Activated T-cell treated with anti-CD3 and anti-CD28 coated beads, Interleukin-2, amount 50 U/mL, for 1 hour (primary cell): ENCODE measurements at regions not wholly inside any gene's neighbourhood (a gene's known extent, or its start where the extent isn't known, plus 50 kb on each side); places are given as distances from the start of the nearest gene placed in this dataset.

Experiments used
- DNase-seq: peaks from one replicate; pipeline ENCODE4 v3.0.0-alpha.2; 2020

DNA sequence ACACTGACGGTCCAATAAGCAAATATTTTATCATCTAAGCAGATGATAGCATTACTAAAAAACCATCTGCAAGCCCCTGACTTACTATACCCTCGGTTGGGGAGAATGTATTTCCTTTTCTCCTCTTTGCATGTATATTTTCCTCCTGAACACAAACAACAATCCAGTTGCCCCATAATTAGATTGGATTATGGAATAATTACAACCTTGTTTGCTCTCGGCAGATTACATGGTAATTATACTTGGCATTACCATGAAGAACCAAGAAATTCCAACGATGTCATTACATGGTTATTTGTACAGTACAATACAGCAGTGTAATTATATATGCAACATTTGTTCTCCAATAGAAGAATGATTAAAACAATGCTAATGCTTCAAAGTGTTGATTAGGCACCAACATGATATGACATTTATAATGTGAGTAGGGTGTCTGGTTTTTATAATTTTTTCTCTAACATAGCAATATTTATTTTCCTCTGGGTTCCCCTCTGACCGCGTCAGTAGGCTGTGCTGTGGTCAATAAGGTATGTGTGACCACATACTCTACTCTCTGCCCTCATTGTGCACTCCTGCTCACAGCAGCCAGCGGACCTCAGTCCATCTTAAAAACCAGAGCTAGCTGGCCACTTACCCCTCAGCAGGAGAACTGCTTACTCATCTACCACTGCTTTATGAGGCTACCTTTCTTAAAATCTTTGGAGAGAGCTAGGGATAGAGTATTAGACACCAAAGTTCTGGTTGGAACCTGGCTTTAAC, 176.1 kb downstream of the INSIG2 start:
- no peak for DNase-seq

- no peak for DNase-seq
These were observed 169.4 kb downstream of the INSIG2 start for GRCh38 chr2:118257696-118258095.

DNA sequence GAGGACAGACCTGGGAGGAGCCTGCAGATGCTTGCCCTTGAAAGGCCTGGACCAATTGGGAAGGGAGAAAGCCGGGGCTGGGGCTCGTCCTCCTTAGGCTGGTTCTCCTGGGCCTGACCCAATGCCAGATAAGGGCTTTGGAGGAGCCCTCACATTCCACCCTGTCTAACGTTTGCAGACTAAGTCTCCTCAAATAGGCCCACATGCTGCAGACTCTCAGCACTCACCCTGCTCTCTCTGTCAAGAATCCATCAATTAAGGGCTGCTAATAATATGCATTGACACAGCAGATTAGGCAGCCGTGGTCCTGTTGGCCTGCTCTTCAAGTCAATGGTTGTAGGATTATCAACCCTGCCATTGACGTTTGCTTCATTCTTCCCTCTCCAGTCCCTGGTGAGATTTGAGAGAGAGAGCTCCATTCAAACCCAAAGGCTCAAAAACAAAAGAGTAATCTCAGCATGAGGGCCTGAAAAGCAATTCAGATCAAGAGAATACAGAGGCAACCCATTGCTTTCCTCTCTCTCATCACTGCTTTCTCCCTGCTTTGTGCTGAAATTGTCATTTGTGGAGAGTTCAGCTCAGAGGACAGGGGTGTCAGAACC, 167.6 kb downstream of the INSIG2 start:
- DNase-seq, result no peak

- DNase-seq, result no peak
These were observed 167.0 kb downstream of the INSIG2 start for GRCh38 chr2:118255301-118255700.

- DNase-seq, result no peak
These were observed 165.8 kb downstream of the INSIG2 start for GRCh38 chr2:118254116-118254515.

- DNase-seq, result no peak
These were observed 163.2 kb downstream of the INSIG2 start for GRCh38 chr2:118251427-118251826.

DNA sequence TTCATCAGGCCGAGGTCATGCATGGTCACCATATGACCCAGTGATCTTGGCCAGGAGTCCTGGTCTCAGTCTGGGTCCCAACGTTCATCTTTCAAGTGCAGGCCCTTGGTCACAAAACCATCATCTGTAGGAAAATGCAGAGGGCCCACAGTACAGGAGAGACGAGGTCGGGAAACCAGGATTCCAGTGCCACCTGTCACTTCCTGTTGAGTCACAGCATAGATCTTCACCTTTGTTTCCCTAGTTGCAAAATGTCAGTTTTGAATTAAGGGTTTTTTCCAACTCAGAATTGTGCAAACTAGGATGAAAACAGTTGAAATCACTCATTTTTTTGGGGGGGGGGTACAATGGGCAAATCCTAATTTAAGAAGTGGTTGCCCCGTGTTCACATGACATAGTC, 162.2 kb downstream of the INSIG2 start:
- DNase-seq, result no peak

DNA sequence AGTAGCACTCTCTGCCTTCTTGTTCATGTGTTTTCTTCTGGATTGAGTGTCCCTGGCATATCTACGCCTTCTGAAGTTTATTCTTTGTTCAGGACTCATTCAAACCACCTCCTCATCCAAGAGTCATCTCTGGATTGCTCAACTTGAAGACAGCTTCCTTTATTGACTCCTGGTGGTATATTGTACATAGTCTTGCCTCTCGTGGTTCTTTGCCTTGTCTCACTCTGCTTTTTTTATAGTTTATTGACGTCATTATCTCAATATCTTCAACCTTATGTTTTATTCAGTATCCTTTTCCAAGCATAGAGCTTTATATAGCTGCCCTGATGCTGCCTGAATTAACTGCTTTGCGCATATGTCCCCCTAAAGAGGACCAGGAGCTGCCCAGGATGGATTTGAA, 161.7 kb downstream of the INSIG2 start:
- no peak for DNase-seq

- no peak for DNase-seq
These were observed 161.3 kb downstream of the INSIG2 start for GRCh38 chr2:118249531-118249930.

- no peak for DNase-seq
These were observed 158.5 kb downstream of the INSIG2 start for GRCh38 chr2:118246726-118247125.

DNA sequence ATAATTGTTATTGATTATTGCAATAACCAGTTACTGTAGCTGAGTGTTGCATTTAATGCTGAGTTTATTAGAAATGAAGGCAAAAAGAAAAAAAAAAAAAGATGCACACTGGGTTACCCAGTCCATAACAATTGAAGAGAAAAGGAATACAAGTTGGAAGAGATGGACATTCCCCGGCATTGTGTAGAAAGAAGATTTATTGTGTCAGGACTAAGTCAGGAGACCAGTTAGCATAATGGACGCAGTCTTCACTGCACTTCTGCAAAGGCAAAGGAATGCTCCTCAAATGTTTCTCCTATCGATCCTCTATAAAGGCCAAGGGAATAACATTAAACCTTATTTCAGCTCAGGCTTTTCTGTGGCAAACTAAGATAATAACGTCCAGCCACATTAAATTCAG, 157.8 kb downstream of the INSIG2 start:
- DNase-seq, result no peak

DNA sequence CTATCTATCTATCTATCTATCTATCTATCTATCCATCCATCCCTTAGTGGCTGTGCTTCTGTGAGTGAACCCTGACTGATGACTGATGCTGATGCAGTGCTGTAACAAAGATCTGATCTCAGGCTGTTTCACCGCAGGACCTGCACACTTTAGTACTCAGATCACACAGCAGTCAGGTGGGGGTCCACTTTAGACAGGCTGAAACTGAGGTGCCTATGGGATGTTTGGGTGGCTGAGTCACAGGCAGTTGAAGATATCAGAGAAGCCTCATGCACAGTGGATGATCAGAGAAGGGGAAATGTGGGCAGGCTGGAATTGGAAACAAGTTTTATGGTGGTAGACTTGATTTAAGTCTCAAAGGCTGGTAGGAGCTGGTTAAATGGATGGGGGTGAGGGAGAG, 156.4 kb downstream of the INSIG2 start:
- no peak for DNase-seq

GRCh38 chr2:118243031-118243430, 154.8 kb downstream of the INSIG2 start:
- DNase-seq, result no peak

- no peak for DNase-seq
These were observed 153.9 kb downstream of the INSIG2 start for GRCh38 chr2:118242216-118242615.

DNA sequence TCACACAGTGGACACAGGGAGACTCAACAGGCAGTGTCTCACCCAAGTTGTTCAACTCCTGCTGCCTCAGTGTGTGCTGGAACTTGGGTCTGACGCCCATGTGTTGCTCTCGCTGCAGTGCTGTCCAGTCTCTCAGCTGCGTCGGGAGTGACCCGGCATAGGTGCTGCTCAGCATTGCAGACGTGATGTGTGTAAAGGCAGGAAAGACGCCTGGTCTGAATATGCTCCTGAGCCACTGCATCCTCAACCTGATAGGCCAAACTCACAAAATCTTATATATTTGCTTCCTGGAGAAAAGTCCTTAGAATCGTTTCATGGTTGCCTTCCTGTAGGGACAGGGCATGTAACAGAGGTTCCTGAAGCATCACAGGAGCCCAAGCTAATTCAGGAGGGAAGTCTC, 152.9 kb downstream of the INSIG2 start:
- DNase-seq, result no peak

- DNase-seq, result no peak
These were observed 152.0 kb downstream of the INSIG2 start for GRCh38 chr2:118240276-118240675.

DNA sequence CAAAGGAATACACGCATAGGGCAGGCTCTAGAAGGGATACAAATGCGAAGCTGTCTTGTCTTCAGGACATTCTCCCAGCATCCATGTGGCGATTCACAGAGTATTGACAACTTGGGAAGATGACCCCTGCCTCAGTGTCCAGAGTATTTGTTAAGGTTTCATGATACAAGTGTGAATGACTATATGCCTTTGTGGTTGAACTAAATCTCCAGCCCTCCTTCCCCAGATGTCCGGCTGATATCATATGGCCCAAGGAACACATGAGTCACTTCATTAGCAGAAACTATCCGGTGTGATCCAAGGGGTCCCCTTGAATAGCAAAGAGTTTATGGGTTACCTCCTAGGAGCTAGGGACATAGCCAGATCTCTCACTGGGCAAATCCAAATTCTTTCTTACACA, 151.0 kb downstream of the INSIG2 start:
- DNase-seq, result no peak

- no peak for DNase-seq
These were observed 149.2 kb downstream of the INSIG2 start for GRCh38 chr2:118237451-118237850.

DNA sequence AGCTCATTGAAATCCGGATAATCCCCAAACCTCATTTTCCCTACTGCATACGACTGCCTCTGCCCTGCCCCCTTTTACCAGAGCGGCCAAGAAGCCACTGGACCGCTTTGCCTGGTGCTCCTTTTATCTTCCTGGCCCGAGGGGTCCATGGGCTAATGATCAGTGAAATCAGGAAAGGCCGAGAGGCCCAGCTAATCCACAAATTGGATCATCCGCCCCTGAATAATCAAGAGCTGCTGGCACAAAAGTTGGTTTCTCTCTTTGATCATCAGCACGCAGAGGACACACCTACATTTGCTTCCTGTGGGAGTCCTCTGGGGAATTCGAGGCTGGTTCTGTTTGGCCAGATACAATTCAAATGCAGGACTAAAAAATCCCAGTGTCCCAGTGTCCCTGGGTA, 144.5 kb downstream of the INSIG2 start:
- no peak for DNase-seq

GRCh38 chr2:118232391-118232790, 144.1 kb downstream of the INSIG2 start:
- DNase-seq, result no peak

DNA sequence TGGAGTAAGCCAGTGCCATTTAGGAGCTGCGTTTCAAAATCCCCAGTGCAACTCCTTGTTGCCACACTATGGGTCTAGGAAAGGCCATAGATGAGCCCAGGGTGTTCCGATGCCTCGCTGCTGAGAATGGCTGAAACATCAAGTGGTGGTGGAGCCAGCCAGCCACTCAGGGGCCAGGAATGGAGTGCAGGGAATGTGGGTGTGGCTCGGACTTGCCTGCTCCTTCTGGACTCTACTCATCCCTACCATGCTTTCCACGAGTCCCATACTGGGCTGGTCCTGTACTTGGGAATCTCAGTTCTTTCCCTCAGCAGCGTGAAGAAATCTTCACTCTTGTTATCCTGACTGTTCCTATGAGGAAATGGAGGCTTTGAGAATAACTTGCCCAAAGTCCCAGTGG, 143.5 kb downstream of the INSIG2 start:
- DNase-seq, result no peak

DNA sequence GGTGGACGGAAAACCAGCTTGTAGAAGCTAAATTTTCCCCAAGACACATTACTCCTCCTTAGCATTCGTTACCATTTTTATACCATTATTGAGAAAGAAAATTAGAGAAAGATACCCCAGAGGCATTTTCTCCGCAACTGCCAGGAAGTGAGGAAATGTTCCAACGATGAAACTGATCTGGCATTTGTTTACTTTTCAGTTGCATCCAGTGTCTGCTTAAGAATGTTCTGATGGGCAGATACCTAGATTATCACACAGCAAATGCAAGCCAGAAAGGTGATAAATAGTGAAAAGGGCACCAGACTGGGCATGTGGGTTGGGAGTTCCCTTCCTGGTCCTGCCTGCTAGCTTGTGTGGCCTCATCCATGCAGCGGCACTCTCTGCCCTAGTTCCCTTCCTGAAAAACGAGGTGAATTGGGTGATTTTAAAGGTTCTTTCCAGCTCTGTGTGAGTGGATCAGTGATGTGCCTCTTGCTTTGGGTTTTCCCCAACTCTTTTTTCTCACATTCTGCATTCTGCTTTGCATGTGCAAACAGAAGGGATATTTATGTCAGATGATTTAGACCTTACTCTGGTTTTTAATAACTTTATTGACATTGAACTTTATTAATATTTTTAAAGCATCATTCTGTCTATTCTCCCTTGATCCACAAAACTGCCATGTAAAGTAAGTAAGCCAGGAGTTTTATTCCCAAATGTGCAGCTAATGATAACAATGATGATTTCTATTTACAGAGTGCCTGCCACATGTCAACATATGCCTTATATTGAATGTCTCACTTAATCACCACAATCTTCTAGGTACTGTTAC, 139.6 kb downstream of the INSIG2 start:
- no peak for DNase-seq

- DNase-seq, result no peak
These were observed 137.4 kb downstream of the INSIG2 start for GRCh38 chr2:118225666-118226065.

DNA sequence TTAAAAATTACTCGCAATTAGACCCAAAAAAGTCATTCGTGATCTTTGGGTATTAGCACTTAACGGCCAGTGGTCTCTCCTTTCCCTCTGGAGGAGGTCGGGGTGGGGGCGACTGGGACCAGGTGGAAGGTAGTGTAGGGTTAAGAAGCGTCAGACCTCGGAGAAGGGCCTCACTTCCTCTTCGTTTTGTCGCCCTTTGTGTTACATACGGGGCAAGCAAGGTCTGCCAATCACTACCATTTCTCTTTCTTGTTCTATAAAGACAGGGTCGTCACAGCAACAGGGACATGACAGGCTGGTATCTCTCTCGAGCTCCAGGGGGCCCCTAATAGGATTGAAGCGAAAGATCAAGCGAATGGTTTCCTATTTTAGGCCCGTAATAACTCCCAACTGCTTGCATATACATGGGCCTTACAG, 136.6 kb downstream of the INSIG2 start:
- no peak for DNase-seq
